Liver (tissue), 8 donors: ENCODE measurements at regions not wholly inside any gene's neighbourhood (a gene's known extent, or its start where the extent isn't known, plus 50 kb on each side); places are given as distances from the start of the nearest gene placed in this dataset.

Source experiments
- DNase-seq: peaks from one replicate; pipeline ENCODE4 v3.0.0-alpha.2; 2017; ENCODE audit warnings: low spot score
- H3K27ac ChIP-seq, 2 donors: one replicate each; pipeline ENCODE4 v1.7.0; 2013; ENCODE audit warnings: inconsistent platforms in 2 of 2, low read length in 2 of 2, control low read depth in 1 of 2, low read depth in 1 of 2, mild to moderate bottlenecking in 1 of 2
- H3K27me3 ChIP-seq, 4 donors: one replicate each; pipeline versions ENCODE4 v1.6.1 to v1.7.0; 2013; ENCODE audit warnings: low read length in 3 of 4, inconsistent platforms in 1 of 4, mild to moderate bottlenecking in 1 of 4, moderate library complexity in 1 of 4; ENCODE audit not compliant: control insufficient read depth in 4 of 4, insufficient read depth in 4 of 4
- H3K36me3 ChIP-seq, 4 donors: one replicate each; pipeline versions ENCODE4 v1.6.1 to v1.7.0; 2013; ENCODE audit warnings: low read length in 3 of 4, mild to moderate bottlenecking in 3 of 4, low read depth in 1 of 4, moderate library complexity in 1 of 4; ENCODE audit not compliant: control insufficient read depth in 4 of 4, insufficient read depth in 3 of 4
- H3K4me1 ChIP-seq, 4 donors: one replicate each; pipeline versions ENCODE4 v1.6.1 to v1.7.0; 2013; ENCODE audit warnings: low read length in 3 of 4, mild to moderate bottlenecking in 3 of 4, moderate library complexity in 1 of 4; ENCODE audit not compliant: control insufficient read depth in 4 of 4, insufficient read depth in 4 of 4
- H3K4me3 ChIP-seq, 3 donors: one replicate each; pipeline versions ENCODE4 v1.6.1 to v1.7.0; 2013; ENCODE audit warnings: low read length in 3 of 3, control low read depth in 1 of 3, low read depth in 1 of 3, mild to moderate bottlenecking in 1 of 3
- H3K9ac ChIP-seq, 2 donors: one replicate each; pipeline ENCODE4 v1.7.0; 2013; ENCODE audit warnings: low read length in 2 of 2, mild to moderate bottlenecking in 2 of 2, moderate library complexity in 2 of 2, control low read depth in 1 of 2, low read depth in 1 of 2
- H3K9me3 ChIP-seq, 4 donors: one replicate each; pipeline versions ENCODE4 v1.6.1 to v1.7.0; 2013; ENCODE audit warnings: low read length in 3 of 4; ENCODE audit not compliant: control insufficient read depth in 4 of 4
- ATF3 ChIP-seq: IDR thresholded peaks from 2 replicates; pipeline ENCODE4 v1.6.1; 2016; ENCODE audit warnings: antibody characterized with exemption
- CTCF ChIP-seq: fragments of 150-350 bp; IDR thresholded peaks from 2 replicates; pipeline ENCODE4 v1.5.1; 2017; ENCODE audit warnings: improper control_type of control experiment, low read depth, low read length; ENCODE audit not compliant: missing input control
- FOXA1 ChIP-seq: IDR thresholded peaks from 2 replicates; pipeline ENCODE4 v1.6.1; 2016; ENCODE audit warnings: antibody characterized with exemption
- FOXA2 ChIP-seq: IDR thresholded peaks from 2 replicates; pipeline ENCODE4 v1.6.1; 2016; ENCODE audit warnings: antibody characterized with exemption
- GABPA ChIP-seq, 2 donors: IDR thresholded peaks in 1 of 2; conservative IDR thresholded peaks in 1 of 2; 2 replicates each; pipeline ENCODE4 v1.6.1; 2016; ENCODE audit warnings: antibody characterized with exemption in 2 of 2, mild to moderate bottlenecking in 1 of 2, moderate library complexity in 1 of 2
- HNF4A ChIP-seq, 2 donors: conservative IDR thresholded peaks; 2 replicates each; pipeline ENCODE4 v1.6.1; 2016; ENCODE audit warnings: antibody characterized with exemption in 2 of 2, mild to moderate bottlenecking in 2 of 2
- HNF4G ChIP-seq: IDR thresholded peaks from 2 replicates; pipeline ENCODE4 v1.6.1; 2016; ENCODE audit warnings: antibody characterized with exemption
- JUND ChIP-seq, 2 donors: IDR thresholded peaks; 2 replicates each; pipeline ENCODE4 v1.6.1; 2016; ENCODE audit warnings: antibody characterized with exemption in 2 of 2
- MAX ChIP-seq: IDR thresholded peaks from 2 replicates; pipeline ENCODE4 v1.6.1; 2016; ENCODE audit warnings: antibody characterized with exemption
- NR2F2 ChIP-seq: IDR thresholded peaks from 2 replicates; pipeline ENCODE4 v1.6.1; 2016; ENCODE audit warnings: antibody characterized with exemption
- RAD21 ChIP-seq, 2 donors: IDR thresholded peaks; 2 replicates each; pipeline ENCODE4 v1.6.1; 2016; ENCODE audit warnings: antibody characterized with exemption in 2 of 2, mild to moderate bottlenecking in 2 of 2
- REST ChIP-seq: IDR thresholded peaks from 2 replicates; pipeline ENCODE4 v1.6.1; 2016; ENCODE audit warnings: antibody characterized with exemption, mild to moderate bottlenecking
- RXRA ChIP-seq, 2 donors: IDR thresholded peaks; 2 replicates each; pipeline ENCODE4 v1.6.1; 2017 to 2018; ENCODE audit warnings: antibody characterized with exemption in 2 of 2, mild to moderate bottlenecking in 1 of 2
- SP1 ChIP-seq: IDR thresholded peaks from 2 replicates; pipeline ENCODE4 v1.6.1; 2018; ENCODE audit warnings: antibody characterized with exemption, mild to moderate bottlenecking
- TAF1 ChIP-seq: conservative IDR thresholded peaks from 2 replicates; pipeline ENCODE4 v1.6.1; 2016; ENCODE audit warnings: antibody characterized with exemption, mild to moderate bottlenecking
- YY1 ChIP-seq: IDR thresholded peaks from 2 replicates; pipeline ENCODE4 v1.6.1; 2016; ENCODE audit warnings: antibody characterized with exemption, mild to moderate bottlenecking
- WGBS: extraction: QIAGEN DNeasy Blood & Tissue Kit; methylation state at CpG from one replicate; pipeline ENCODE4 v1.1.7; 2013; 5-methylcytosine and 5-hydroxymethylcytosine counted together
- TF ChIP-seq, protein P1 (sequence below): IDR thresholded peaks from 2 replicates; pipeline ENCODE4 v1.6.1; 2016; ENCODE audit warnings: antibody characterized with exemption
- donor health status: healthy.
- donor health status: healthy.
- donor health status: healthy.
- donor health status: healthy.
- donor health status: healthy.

- Histone ChIP-seq H3K27me3 (peaks cover 0 to 2% (median 0%) of the 10 kb centered on the region in 4 donors), H3K9ac (no peak overlapping the region), H3K36me3 (no peaks in the 10 kb centered on the region), H3K9me3 (no peaks in the 10 kb centered on the region), H3K4me3 (no peak overlapping the region), H3K27ac (no peak overlapping the region), H3K4me1 (no peaks in the 10 kb centered on the region)
- DNase-seq: no peak
- WGBS: 76% methylated on average over 4 of the region's 4 CpGs
- no peak for TF ChIP-seq NR2F2
- TF ChIP-seq SP1: no peak
- no peak for TF ChIP-seq GABPA (IDR thresholded peaks at IDR 0.05 in 1 of 2, conservative IDR thresholded peaks at IDR 0.05 in 1 of 2)
- TF ChIP-seq HNF4G: no peak
- no peak for TF ChIP-seq REST
- no peak for TF ChIP-seq ATF3
- TF ChIP-seq RXRA (IDR thresholded peaks at IDR 0.05): no peak
- no peak for TF ChIP-seq TAF1
- no peak for TF ChIP-seq YY1
- TF ChIP-seq, protein P1, sequence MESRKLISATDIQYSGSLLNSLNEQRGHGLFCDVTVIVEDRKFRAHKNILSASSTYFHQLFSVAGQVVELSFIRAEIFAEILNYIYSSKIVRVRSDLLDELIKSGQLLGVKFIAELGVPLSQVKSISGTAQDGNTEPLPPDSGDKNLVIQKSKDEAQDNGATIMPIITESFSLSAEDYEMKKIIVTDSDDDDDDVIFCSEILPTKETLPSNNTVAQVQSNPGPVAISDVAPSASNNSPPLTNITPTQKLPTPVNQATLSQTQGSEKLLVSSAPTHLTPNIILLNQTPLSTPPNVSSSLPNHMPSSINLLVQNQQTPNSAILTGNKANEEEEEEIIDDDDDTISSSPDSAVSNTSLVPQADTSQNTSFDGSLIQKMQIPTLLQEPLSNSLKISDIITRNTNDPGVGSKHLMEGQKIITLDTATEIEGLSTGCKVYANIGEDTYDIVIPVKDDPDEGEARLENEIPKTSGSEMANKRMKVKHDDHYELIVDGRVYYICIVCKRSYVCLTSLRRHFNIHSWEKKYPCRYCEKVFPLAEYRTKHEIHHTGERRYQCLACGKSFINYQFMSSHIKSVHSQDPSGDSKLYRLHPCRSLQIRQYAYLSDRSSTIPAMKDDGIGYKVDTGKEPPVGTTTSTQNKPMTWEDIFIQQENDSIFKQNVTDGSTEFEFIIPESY: no peak
- no peak for TF ChIP-seq JUND (IDR thresholded peaks at IDR 0.05)
- TF ChIP-seq HNF4A (conservative IDR thresholded peaks at IDR 0.05): no peak
- TF ChIP-seq FOXA2: no peak
- no peak for TF ChIP-seq MAX
- no peak for TF ChIP-seq RAD21 (IDR thresholded peaks at IDR 0.05)
- TF ChIP-seq FOXA1: no peak
Measured at GRCh38 chr18:30522288-30522929, 520.1 kb downstream of the DSC3 start.

DNA sequence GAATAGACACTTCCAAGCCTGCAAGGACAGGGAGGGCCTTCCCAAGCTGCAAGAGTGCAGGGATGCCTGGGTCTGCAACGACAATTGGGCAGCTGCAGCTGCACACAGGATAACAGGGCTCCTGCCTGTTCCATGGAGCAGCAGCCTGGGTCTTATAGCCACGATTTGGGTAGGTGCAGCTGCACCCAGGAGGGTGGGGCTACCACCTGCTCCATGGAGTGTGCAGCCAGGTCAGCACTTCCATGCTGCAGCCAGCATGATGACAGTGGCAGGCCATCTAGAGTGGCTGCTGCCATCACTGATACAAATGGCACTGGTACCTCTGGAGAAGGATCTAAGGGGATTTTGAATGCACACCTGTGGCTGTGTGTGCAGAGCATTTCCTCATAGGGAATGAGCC is 528.5 kb downstream of the DSC3 start:
- WGBS: 27% methylated on average over 2 of the region's 2 CpGs
- TF ChIP-seq TAF1 (no peak), ATF3 (no peak), SP1 (no peak), YY1 (no peak), JUND (IDR thresholded peaks at IDR 0.05) (no peak), CTCF (no peak), FOXA1 (no peak), MAX (no peak), NR2F2 (no peak), HNF4G (no peak)
- DNase-seq: no peak
- no peaks in the 10 kb centered on the region for H3K36me3 ChIP-seq
- H3K4me1 ChIP-seq: no peaks in the 10 kb centered on the region
- H3K9me3 ChIP-seq: no peaks in the 10 kb centered on the region
- H3K4me3 ChIP-seq: no peak overlapping the region
- no peak overlapping the region for H3K9ac ChIP-seq
- no peak overlapping the region for H3K27ac ChIP-seq
- H3K27me3 ChIP-seq: no peaks in the 10 kb centered on the region
